Pancreas (tissue), 10 donors: ENCODE measurements at regions not wholly inside any gene's neighbourhood (a gene's known extent, or its start where the extent isn't known, plus 50 kb on each side); places are given as distances from the start of the nearest gene placed in this dataset.
"Not testable (repeated sequence)": the region's sequence is repeated elsewhere in the genome, so short reads cannot be mapped to it uniquely, and the experiment has no call there.

Source experiments
- ATAC-seq, 4 donors: fragments of 200-7000 bp; cut with Tn5 transposase; one replicate each; pipeline versions ENCODE4 v1.8.0 to v1.9.1; 2020; ENCODE audit warnings: mild to moderate bottlenecking in 4 of 4, moderate library complexity in 4 of 4
- DNase-seq, 6 donors: peaks; one replicate each; pipeline ENCODE4 v3.0.0-alpha.2; 2020
- FAIRE-seq: peaks from 2 replicates; lab custom pipeline; 2012; peaks lifted over from hg19 to GRCh38; lab: Jason Lieb, UNC
- H3K27ac ChIP-seq, 4 donors: fragments of 200-600 bp; sonication (generic); 1 replicate in 3 of 4; 2 replicates in 1 of 4; pipeline versions ENCODE4 v1.5.0 to v1.8.0; 2020
- H3K27me3 ChIP-seq, 4 donors: fragments of 200-600 bp; one replicate each; pipeline ENCODE4 v1.8.0; 2021
- H3K36me3 ChIP-seq, 3 donors: fragments of 200-600 bp; sonication (generic) in 1 of 3; one replicate each; pipeline versions ENCODE4 v1.5.0 to v1.8.0; 2020 to 2021
- H3K4me1 ChIP-seq, 3 donors: fragments of 200-600 bp; one replicate each; pipeline ENCODE4 v1.8.0; 2021
- H3K4me3 ChIP-seq, 4 donors: fragments of 200-600 bp; sonication (generic) in 2 of 4; one replicate each; pipeline versions ENCODE4 v1.5.0 to v1.8.0; 2020 to 2021
- H3K9me3 ChIP-seq, 4 donors: fragments of 200-600 bp; one replicate each; pipeline ENCODE4 v1.8.0; 2021
- WGBS, 2 donors: extraction: QIAGEN DNeasy Blood & Tissue Kit; methylation state at CpG; one replicate each; pipeline ENCODE4 v1.1.7; 2013; 5-methylcytosine and 5-hydroxymethylcytosine counted together
- intact Hi-C, 3 donors: fragments of 100-400 bp; cut with DNase I; formaldehyde crosslinking; loops; one replicate each; pipeline versions ENCODE4 v1.11.1 to v1.14.2; 2022
- TF ChIP-seq, protein P1 (sequence below), 4 donors: fragments of 200-600 bp; sonication (generic) in 3 of 4; IDR thresholded peaks; one replicate each; pipeline versions ENCODE4 v1.5.0 to v1.8.0; 2021; ENCODE audit warnings: antibody characterized with exemption in 4 of 4
- donor health status: healthy with polysubstance abuse.
- donor health status: DM: no; HTN: no; CAD: no; lungs with moderate emphysema.
- donor health status: DM: no; HTN: no; CAD: no.
- donor health status: control.
- donor health status: control.
- donor health status: Bipolar disorder and iron deficiency.
- donor health status: DM: yes; HTN: yes; CAD: no.
- donor health status: DM: no; HTN: no; CAD: no.
- donor health status: DM: no; HTN: no; CAD: no.
- donor health status: DM: yes; HTN: yes; CAD: no.

GRCh38 chr16:65697065-65697464 lies 575.2 kb upstream of the CDH11 start:
- FAIRE-seq, result no peak
- TF ChIP-seq, protein P1, sequence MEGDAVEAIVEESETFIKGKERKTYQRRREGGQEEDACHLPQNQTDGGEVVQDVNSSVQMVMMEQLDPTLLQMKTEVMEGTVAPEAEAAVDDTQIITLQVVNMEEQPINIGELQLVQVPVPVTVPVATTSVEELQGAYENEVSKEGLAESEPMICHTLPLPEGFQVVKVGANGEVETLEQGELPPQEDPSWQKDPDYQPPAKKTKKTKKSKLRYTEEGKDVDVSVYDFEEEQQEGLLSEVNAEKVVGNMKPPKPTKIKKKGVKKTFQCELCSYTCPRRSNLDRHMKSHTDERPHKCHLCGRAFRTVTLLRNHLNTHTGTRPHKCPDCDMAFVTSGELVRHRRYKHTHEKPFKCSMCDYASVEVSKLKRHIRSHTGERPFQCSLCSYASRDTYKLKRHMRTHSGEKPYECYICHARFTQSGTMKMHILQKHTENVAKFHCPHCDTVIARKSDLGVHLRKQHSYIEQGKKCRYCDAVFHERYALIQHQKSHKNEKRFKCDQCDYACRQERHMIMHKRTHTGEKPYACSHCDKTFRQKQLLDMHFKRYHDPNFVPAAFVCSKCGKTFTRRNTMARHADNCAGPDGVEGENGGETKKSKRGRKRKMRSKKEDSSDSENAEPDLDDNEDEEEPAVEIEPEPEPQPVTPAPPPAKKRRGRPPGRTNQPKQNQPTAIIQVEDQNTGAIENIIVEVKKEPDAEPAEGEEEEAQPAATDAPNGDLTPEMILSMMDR (IDR thresholded peaks at IDR 0.05), result no peak
- Histone ChIP-seq H3K9me3 (no peaks in the 10 kb centered on the region), H3K36me3 (no peaks in the 10 kb centered on the region), H3K27me3 (no peaks in the 10 kb centered on the region), H3K4me1 (no peaks in the 10 kb centered on the region), H3K27ac (no peak overlapping the region), H3K4me3 (no peak overlapping the region)
- DNase-seq, result no peak
- ATAC-seq, result no peak
- 51 to 71% methylated on average over 1 of the region's 1 CpG for WGBS, 2 donors
- intact Hi-C loops, result no loop called here

DNA sequence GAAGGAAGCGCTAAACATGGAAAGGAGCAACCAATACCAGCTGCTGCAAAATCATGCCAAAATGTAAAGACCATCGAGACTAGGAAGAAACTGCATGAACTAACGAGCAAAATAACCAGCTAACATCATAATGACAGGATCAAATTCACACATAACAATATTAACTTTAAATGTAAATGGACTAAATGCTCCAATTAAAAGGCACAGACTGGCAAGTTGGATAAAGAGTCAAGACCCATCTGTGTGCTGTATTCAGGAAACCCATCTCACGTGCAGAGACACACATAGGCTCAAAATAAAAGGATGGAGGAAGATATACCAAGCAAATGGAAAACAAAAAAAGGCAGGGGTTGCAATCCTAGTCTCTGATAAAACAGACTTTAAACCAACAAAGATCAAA lies 570.0 kb upstream of the CDH11 start:
- H3K27me3 ChIP-seq, H3K4me1 ChIP-seq, H3K27ac ChIP-seq, H3K9me3 ChIP-seq, H3K36me3 ChIP-seq, intact Hi-C loops, ATAC-seq, H3K4me3 ChIP-seq, FAIRE-seq, DNase-seq: not testable (repeated sequence)
- whole genome bisulfite sequencing, 2 donors, result 65 to 74% methylated on average over 3 to 4 of the region's 4 CpGs

DNA sequence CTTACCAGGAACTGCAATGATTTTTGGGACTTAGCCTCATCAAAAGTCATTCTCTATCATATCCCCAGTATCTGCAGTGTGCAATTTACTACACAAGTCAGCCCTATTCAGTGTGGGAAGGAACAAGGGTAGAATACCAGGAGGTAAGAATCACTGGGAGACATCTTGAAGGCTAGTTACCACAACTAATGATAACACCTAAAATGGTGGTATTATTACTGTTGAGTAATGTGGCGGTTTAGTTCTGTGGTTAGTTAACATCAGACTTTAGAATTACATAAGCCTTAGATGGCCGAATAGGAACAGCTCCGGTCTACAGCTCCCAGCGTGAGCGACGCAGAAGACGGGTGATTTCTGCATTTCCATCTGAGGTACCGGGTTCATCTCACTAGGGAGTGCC lies 567.9 kb upstream of the CDH11 start:
- Histone ChIP-seq H3K4me1 (no peaks in the 10 kb centered on the region), H3K9me3 (no peaks in the 10 kb centered on the region), H3K27ac (no peak overlapping the region), H3K4me3 (no peak overlapping the region), H3K36me3 (no peaks in the 10 kb centered on the region), H3K27me3 (no peaks in the 10 kb centered on the region)
- DNase-seq (no peak), FAIRE-seq (no peak), ATAC-seq (no peak)
- WGBS, 2 donors, result 85% methylated on average over 7 to 8 of the region's 8 CpGs
- TF ChIP-seq, protein P1 (IDR thresholded peaks at IDR 0.05), result no peak
- intact Hi-C loops, result no loop called here

- FAIRE-seq, result no peak
- intact Hi-C loops, result no loop called here
- TF ChIP-seq, protein P1 (IDR thresholded peaks at IDR 0.05), result no peak
- no peak overlapping the region for H3K4me3 ChIP-seq
- no peak for DNase-seq
- no peaks in the 10 kb centered on the region for H3K4me1 ChIP-seq
- no peak overlapping the region for H3K27ac ChIP-seq
- no peak for ATAC-seq
- 51 to 71% methylated on average over 1 of the region's 1 CpG for WGBS, 2 donors
- H3K9me3 ChIP-seq, result no peaks in the 10 kb centered on the region
- H3K27me3 ChIP-seq, result no peaks in the 10 kb centered on the region
- H3K36me3 ChIP-seq, result no peaks in the 10 kb centered on the region
Measured at GRCh38 chr16:65688301-65688700, 566.4 kb upstream of the CDH11 start.

DNA sequence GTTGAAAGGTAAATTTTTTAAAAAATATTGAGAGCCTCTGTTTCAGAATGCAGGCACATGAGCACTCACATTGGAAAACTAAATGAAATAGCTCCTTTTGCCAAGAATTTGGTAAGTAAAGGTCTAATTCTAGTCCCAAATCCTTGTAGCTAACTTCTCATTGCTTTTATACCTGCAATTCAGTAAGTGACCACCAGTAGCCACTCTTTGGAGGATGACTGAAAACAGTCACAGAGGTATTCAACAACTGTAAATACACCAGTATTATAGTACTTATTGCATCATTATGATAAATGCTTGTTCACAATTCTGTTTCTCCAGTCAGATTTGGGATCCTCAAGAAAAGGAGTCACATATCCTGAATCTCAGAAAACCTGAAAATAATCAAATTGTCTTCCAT lies 562.4 kb upstream of the CDH11 start:
- intact Hi-C loops, result no loop called here
- no peak overlapping the region for H3K27ac ChIP-seq
- ATAC-seq (no peak), FAIRE-seq (no peak), DNase-seq (no peak)
- no peaks in the 10 kb centered on the region for H3K9me3 ChIP-seq
- TF ChIP-seq, protein P1 (IDR thresholded peaks at IDR 0.05), result no peak
- H3K36me3 ChIP-seq, result no peaks in the 10 kb centered on the region
- no peaks in the 10 kb centered on the region for H3K27me3 ChIP-seq
- no peaks in the 10 kb centered on the region for H3K4me1 ChIP-seq
- H3K4me3 ChIP-seq, result no peak overlapping the region

GRCh38 chr16:65681406-65681805 lies 559.5 kb upstream of the CDH11 start:
- no peak overlapping the region for H3K4me3 ChIP-seq
- WGBS, 2 donors, result 52 to 67% methylated on average over 4 of the region's 4 CpGs
- H3K27me3 ChIP-seq, result no peaks in the 10 kb centered on the region
- no peaks in the 10 kb centered on the region for H3K4me1 ChIP-seq
- FAIRE-seq (no peak), DNase-seq (no peak), ATAC-seq (no peak)
- TF ChIP-seq, protein P1 (IDR thresholded peaks at IDR 0.05), result no peak
- no peaks in the 10 kb centered on the region for H3K9me3 ChIP-seq
- H3K36me3 ChIP-seq, result no peaks in the 10 kb centered on the region
- H3K27ac ChIP-seq, result no peak overlapping the region
- intact Hi-C loops, result no loop called here
